ENCODE measurements at regions not wholly inside any gene's neighbourhood (a gene's known extent, or its start where the extent isn't known, plus 50 kb on each side); places are given as distances from the start of the nearest gene placed in this dataset.

- Histone ChIP-seq H3K79me2 (ENCODE audit: insufficient read depth, low read length) (no peaks in the 10 kb centered on the region), H3K4me1 (ENCODE audit: insufficient read depth, low read length) (no peaks in the 10 kb centered on the region), H3K27me3 (ENCODE audit: insufficient read depth, low read length) (no peaks in the 10 kb centered on the region), H3K4me2 (ENCODE audit: insufficient read depth, low read length) (no peak overlapping the region), H4K20me1 (ENCODE audit: insufficient read depth, low read length) (no peaks in the 10 kb centered on the region), H3K9me3 (ENCODE audit: low read depth, low read length) (no peaks in the 10 kb centered on the region), H3K27ac (ENCODE audit: low read depth, low read length) (no peak overlapping the region), H2AFZ (ENCODE audit: low read length) (no peak overlapping the region), H3K36me3 (ENCODE audit: insufficient read depth, low read length) (no peaks in the 10 kb centered on the region), H3K4me3 (ENCODE audit: insufficient read depth, low read length) (no peak overlapping the region)
- DNase-seq (ENCODE audit: insufficient read length, low spot score, missing footprints), result peak; percentile 60
- TF ChIP-seq CTCF (IDR thresholded peaks at IDR 0.05; ENCODE audit: extremely low read depth, low read depth, low read length), result no peak
Measured at GRCh38 chr12:34398706-34399630, 376.7 kb downstream of the ALG10 start.

GRCh38 chr12:34399631-34400410 lies 377.5 kb downstream of the ALG10 start:
- H3K36me3 ChIP-seq (ENCODE audit: insufficient read depth, low read length), result no peaks in the 10 kb centered on the region
- no peak overlapping the region for H2AFZ ChIP-seq (ENCODE audit: low read length)
- no peak overlapping the region for H3K27ac ChIP-seq (ENCODE audit: low read depth, low read length)
- H3K4me2 ChIP-seq (ENCODE audit: insufficient read depth, low read length), result no peak overlapping the region
- no peaks in the 10 kb centered on the region for H4K20me1 ChIP-seq (ENCODE audit: insufficient read depth, low read length)
- no peaks in the 10 kb centered on the region for H3K4me1 ChIP-seq (ENCODE audit: insufficient read depth, low read length)
- no peaks in the 10 kb centered on the region for H3K79me2 ChIP-seq (ENCODE audit: insufficient read depth, low read length)
- no peaks in the 10 kb centered on the region for H3K27me3 ChIP-seq (ENCODE audit: insufficient read depth, low read length)
- TF ChIP-seq CTCF (IDR thresholded peaks at IDR 0.05; ENCODE audit: extremely low read depth, low read depth, low read length), result no peak
- DNase-seq (ENCODE audit: insufficient read length, low spot score, missing footprints), result no peak
- no peak overlapping the region for H3K4me3 ChIP-seq (ENCODE audit: insufficient read depth, low read length)
- no peaks in the 10 kb centered on the region for H3K9me3 ChIP-seq (ENCODE audit: low read depth, low read length)

GRCh38 chr12:34400411-34400881 lies 378.1 kb downstream of the ALG10 start:
- no peak for TF ChIP-seq CTCF (IDR thresholded peaks at IDR 0.05; ENCODE audit: extremely low read depth, low read depth, low read length)
- Histone ChIP-seq H3K79me2 (ENCODE audit: insufficient read depth, low read length) (no peaks in the 10 kb centered on the region), H3K4me3 (ENCODE audit: insufficient read depth, low read length) (no peak overlapping the region), H3K27me3 (ENCODE audit: insufficient read depth, low read length) (no peaks in the 10 kb centered on the region), H3K4me1 (ENCODE audit: insufficient read depth, low read length) (no peaks in the 10 kb centered on the region), H4K20me1 (ENCODE audit: insufficient read depth, low read length) (no peaks in the 10 kb centered on the region), H2AFZ (ENCODE audit: low read length) (no peak overlapping the region), H3K4me2 (ENCODE audit: insufficient read depth, low read length) (no peak overlapping the region), H3K9me3 (ENCODE audit: low read depth, low read length) (no peaks in the 10 kb centered on the region), H3K27ac (ENCODE audit: low read depth, low read length) (no peak overlapping the region), H3K36me3 (ENCODE audit: insufficient read depth, low read length) (no peaks in the 10 kb centered on the region)
- peak; percentile 17 for DNase-seq (ENCODE audit: insufficient read length, low spot score, missing footprints)
